ENCODE measurements at regions not wholly inside any gene's neighbourhood (a gene's known extent, or its start where the extent isn't known, plus 50 kb on each side); places are given as distances from the start of the nearest gene placed in this dataset.

GRCh38 chr4:24322511-24322910 lies 261.8 kb downstream of the DHX15 start:
- no peak for TF ChIP-seq JUND (IDR thresholded peaks at IDR 0.05)
- no peak for TF ChIP-seq SP1 (IDR thresholded peaks at IDR 0.05)
- no peak for TF ChIP-seq FOXA2 (IDR thresholded peaks at IDR 0.05)
- TF ChIP-seq HNF4A (conservative IDR thresholded peaks at IDR 0.05), result no peak
- Histone ChIP-seq H3K9ac (ENCODE audit: low read depth in 1 of 2, low read length in 2 of 2) (no peak overlapping the region), H3K27ac (ENCODE audit: low read depth in 1 of 2, low read length in 2 of 2) (no peak overlapping the region), H3K27me3 (ENCODE audit: control insufficient read depth in 4 of 4, insufficient read depth in 4 of 4, low read length in 3 of 4) (no peaks in the 10 kb centered on the region), H3K4me1 (ENCODE audit: control insufficient read depth in 4 of 4, insufficient read depth in 4 of 4, low read length in 3 of 4) (no peaks in the 10 kb centered on the region), H3K9me3 (ENCODE audit: control insufficient read depth in 4 of 4, low read length in 3 of 4) (no peaks in the 10 kb centered on the region), H3K4me3 (ENCODE audit: low read depth in 1 of 3, low read length in 3 of 3) (no peak overlapping the region), H3K36me3 (ENCODE audit: control insufficient read depth in 4 of 4, insufficient read depth in 3 of 4, low read depth in 1 of 4, low read length in 3 of 4) (no peaks in the 10 kb centered on the region)
- no peak for DNase-seq (ENCODE audit: low spot score)
- 81% methylated on average over 1 of the region's 1 CpG for WGBS

- TF ChIP-seq MAX (IDR thresholded peaks at IDR 0.05) (no peak), FOXA2 (IDR thresholded peaks at IDR 0.05) (no peak), EGR1 (IDR thresholded peaks at IDR 0.05; ENCODE audit: low read depth in 2 of 2) (no peak), ZBTB33 (IDR thresholded peaks at IDR 0.05) (no peak), GABPA (IDR thresholded peaks at IDR 0.05 in 1 of 2, conservative IDR thresholded peaks at IDR 0.05 in 1 of 2) (no peak), NR2F2 (IDR thresholded peaks at IDR 0.05) (no peak), CTCF (IDR thresholded peaks at IDR 0.05; ENCODE audit: low read depth, low read length, missing input control) (no peak), REST (IDR thresholded peaks at IDR 0.05) (no peak), YY1 (IDR thresholded peaks at IDR 0.05) (no peak), JUND (IDR thresholded peaks at IDR 0.05) (no peak), SP1 (IDR thresholded peaks at IDR 0.05) (no peak), HNF4A (conservative IDR thresholded peaks at IDR 0.05) (no peak), TAF1 (conservative IDR thresholded peaks at IDR 0.05) (no peak), FOXA1 (IDR thresholded peaks at IDR 0.05) (no peak), RAD21 (IDR thresholded peaks at IDR 0.05) (no peak), RXRA (IDR thresholded peaks at IDR 0.05) (no peak), HNF4G (IDR thresholded peaks at IDR 0.05) (no peak), ATF3 (IDR thresholded peaks at IDR 0.05) (no peak)
- H3K36me3 ChIP-seq (ENCODE audit: control insufficient read depth in 4 of 4, insufficient read depth in 3 of 4, low read depth in 1 of 4, low read length in 3 of 4), result no peaks in the 10 kb centered on the region
- no peaks in the 10 kb centered on the region for H3K9me3 ChIP-seq (ENCODE audit: control insufficient read depth in 4 of 4, low read length in 3 of 4)
- 77% methylated on average over 6 of the region's 6 CpGs for WGBS
- H3K27ac ChIP-seq (ENCODE audit: low read depth in 1 of 2, low read length in 2 of 2), result no peak overlapping the region
- no peaks in the 10 kb centered on the region for H3K27me3 ChIP-seq (ENCODE audit: control insufficient read depth in 4 of 4, insufficient read depth in 4 of 4, low read length in 3 of 4)
- no peak overlapping the region for H3K4me3 ChIP-seq (ENCODE audit: low read depth in 1 of 3, low read length in 3 of 3)
- H3K4me1 ChIP-seq (ENCODE audit: control insufficient read depth in 4 of 4, insufficient read depth in 4 of 4, low read length in 3 of 4), result no peaks in the 10 kb centered on the region
- no peak overlapping the region for H3K9ac ChIP-seq (ENCODE audit: low read depth in 1 of 2, low read length in 2 of 2)
- DNase-seq (ENCODE audit: low spot score), result no peak
Observed at GRCh38 chr4:24321616-24322015, 262.7 kb downstream of the DHX15 start.
